NCI-H2227 (cell line): ENCODE measurements at regions not wholly inside any gene's neighbourhood (a gene's known extent, or its start where the extent isn't known, plus 50 kb on each side); places are given as distances from the start of the nearest gene placed in this dataset.

Source experiments
- DNase-seq: peaks from one replicate; lab custom pipeline; 2025; ENCODE audit not compliant: unreplicated experiment; lab: John Stamatoyannopoulos, UW

DNA sequence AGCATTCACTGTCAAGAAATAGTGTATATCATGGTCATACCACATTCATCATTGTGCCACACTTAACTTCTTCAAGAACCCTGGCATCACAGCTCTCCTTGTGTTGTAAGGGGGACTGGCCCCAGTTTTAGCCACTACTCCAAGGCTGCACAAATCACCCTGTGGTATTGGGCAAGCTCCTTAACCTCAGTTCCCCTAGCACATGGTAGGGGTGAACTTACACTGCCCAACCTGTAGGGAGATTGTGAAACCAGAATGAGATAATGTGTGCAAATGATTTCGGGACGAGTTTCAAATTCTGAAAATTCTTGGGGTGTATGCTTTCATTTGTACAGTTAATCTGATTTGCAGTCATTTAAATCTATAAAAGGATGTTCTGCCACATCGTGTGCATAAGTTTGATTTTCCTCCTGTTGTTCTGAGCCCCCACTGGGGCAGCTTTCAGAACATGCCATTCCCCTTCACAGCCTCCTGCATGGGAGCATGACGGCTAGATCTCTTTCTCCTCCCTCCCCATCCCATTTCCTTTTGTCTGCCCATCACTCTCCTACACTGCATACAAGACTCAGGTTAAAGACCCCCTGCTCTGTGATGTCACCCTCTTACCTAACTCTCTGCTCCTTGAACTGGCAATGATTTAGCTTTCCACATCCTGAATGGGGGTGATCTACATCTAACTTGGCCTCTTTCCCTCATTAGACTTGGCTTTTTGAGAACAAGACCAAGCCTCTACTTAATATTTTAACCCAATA lies 290.3 kb downstream of the CHRM3 start:
- DNase-seq = no peak

DNA sequence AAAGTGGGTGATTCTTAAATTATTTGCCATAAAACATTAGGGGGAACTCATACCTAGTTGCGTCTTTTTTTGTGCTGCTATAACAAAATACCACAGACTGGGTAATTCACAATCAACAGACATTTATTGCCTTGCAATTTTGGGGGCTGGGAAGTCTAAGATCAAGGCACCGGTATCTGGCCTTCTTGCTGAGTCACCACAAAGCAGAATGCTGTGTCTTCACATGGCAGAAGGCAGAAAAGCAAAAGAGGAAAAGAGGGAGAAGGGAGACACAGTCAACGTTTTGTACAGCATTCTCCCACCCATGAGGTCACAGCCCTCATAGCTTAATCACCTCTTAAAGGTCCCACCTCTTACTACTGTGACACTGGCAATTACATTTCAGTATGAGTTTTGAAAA lies 291.0 kb downstream of the CHRM3 start:
- DNase-seq = no peak

DNA sequence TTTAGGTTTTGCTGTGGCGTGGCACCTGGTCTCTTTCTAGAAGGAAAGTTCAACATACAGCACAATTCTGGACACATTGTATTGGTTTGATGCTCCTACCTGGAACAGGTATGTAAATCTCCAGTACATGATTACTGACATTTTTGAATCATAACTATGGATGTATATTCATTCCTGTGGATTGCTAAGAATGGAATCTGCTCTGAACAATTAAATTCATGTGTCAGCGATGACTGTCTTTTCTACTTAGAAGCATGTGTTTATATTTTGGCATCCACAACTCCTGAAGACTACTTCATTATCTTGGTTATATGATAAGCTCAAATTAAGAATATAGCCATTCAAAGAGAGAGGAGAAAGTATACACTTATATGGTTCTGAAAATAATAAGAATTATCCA lies 291.8 kb downstream of the CHRM3 start:
- no peak for DNase-seq

DNA sequence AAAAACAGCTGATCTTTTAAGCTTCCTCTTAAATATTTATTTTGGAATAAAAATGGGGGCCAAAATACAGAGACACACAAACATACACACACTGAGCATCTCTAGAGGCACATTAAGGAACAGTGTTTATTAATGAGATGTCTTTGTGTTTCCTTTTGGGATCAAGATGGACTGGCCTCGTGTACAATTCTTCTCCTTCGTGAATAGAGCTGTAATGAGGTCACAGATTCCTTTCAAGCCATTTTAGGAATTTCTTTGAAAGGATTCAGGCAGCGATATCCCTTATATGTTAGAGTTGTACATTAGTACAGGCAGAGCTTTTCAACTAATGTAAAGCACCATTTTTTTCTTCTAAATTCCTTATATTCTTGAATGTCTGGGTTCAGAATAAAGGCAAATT lies 295.7 kb downstream of the CHRM3 start:
- DNase-seq = no peak

DNA sequence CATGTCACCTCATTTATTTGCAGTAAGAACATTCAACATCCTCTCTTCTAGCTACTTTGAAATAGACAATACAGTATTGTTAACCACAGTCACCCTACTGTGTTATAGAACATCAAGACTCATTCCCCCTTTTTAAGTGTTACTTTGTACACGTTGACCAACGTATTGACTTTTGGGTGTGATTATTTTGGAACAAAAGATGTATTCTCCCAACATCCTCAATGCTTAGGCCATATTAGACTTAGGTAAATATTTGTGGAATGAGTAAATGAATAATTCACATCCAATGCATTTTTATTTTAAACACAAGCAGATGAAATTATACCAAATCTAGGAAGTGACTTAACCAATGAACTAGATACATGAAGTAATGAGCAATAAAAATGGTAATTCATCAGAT lies 296.6 kb downstream of the CHRM3 start:
- no peak for DNase-seq

DNA sequence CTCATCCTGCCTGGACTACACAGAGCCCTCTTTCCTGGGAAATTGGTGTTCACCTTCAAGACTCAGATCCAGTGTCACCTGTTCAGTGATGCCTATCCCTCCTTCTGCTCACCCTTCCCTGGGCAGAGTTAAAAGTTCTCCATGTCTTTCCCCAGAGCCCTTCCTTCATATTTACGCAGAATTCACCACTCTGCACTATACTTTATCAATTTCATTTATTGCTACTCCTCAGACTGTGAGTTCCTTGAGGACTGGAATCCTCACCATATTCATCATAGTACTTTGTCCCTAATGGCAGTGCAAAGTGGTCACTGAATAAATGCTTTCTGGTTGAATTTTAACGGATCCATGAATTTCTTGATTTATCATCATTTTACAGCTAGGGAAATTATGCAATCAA lies 300.0 kb downstream of the CHRM3 start:
- no peak for DNase-seq

DNA sequence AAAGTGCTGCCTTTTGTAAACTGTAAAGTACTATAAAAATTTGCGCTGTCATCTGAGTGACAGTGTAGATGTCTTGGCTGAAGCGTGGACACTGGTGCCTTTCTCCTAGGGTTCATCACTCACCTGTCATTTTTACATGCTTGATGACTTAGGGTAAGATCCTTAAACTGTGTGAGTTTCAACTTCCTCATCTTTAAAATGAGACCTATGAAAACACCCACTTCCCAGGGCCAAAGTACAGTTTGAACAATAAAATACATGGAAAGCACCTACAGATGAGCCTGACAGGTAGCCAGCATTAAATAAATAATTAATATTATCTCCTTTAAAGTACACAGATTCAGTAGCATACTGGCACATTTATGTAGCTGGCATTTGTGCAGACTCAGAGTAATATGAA lies 309.9 kb downstream of the CHRM3 start:
- no peak for DNase-seq

DNA sequence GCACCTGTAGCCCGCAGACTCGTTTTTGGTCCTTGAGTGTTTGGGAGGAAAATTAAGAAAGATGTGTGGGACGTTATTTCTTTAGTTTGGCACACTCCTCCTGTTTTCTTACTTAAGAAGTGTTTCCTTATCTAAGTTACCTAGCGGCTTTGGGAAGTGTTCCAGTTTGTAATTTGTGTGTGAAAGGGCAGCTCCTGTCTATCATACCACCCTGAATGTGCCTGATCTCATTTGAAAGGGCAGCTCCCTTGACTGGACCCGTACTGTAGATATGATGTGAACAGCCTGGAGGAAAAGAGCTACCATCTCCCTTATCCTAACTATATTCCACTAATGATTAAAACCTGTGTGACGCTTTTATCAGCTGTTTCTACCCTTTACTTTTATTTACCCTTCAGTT lies 314.3 kb downstream of the CHRM3 start:
- DNase-seq = no peak

DNA sequence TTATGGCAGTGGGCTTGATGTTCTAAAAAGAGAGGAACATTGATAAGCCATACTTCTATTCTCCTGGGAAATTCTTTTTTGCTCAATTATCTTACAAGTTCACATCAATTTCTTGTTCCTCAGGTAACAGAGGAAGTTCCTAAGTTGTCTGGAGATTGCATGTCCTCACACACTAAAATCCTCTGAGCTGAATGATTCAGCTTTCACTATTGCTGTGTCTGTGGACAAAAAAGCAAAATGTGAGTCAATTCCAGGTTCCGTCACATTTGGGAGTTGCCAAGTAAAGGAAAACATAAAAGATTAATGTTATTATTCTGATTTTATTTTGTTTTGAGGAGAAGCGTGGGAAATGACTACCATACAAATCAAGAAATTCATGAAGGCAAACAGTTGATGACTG lies 316.7 kb downstream of the CHRM3 start:
- no peak for DNase-seq

DNA sequence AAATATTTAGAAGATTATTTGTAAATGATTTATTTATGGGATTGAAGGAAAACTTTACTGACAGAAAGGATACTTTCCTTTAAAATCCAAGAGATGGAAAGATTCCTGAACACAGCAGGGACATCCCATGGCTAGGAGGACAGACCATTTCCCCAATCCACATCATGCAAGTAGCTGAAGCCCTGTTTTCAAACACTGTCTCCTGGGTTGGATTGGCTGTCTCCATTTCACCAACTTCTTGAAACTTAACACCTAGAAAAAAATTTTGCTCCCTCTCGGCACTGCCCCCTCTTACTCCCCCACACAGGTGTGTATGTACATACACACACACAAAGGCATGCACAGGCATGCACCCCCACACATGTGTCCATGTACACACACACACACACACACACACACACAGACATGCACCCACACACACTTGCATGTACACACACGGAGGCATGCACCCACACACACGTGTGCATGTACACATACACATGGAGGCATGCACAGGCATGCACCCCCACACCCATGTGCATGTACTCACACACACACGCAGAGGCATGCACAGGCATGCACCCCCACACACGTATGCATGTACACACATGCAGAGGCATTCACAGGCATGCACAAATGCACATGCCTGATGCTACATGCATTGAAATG lies 320.0 kb downstream of the CHRM3 start:
- no peak for DNase-seq

DNA sequence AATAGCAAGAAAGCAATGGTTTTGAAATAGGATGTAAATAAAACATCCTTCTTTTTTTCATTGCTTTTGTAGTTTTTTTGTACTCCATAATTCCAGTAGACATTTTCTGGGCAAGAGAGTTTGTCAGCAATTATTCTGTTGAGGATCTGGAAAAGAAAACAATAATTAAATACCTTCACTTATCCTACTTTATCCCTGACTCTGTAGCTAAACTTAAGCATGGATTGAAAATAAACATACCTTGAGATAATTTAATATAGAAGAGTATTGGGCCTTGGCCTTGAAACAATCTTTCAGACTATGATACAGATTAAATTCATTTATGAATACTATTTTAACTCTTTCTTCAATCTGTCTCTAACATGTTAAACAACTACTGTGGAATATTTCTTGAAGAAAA lies 321.2 kb downstream of the CHRM3 start:
- DNase-seq = no peak

DNA sequence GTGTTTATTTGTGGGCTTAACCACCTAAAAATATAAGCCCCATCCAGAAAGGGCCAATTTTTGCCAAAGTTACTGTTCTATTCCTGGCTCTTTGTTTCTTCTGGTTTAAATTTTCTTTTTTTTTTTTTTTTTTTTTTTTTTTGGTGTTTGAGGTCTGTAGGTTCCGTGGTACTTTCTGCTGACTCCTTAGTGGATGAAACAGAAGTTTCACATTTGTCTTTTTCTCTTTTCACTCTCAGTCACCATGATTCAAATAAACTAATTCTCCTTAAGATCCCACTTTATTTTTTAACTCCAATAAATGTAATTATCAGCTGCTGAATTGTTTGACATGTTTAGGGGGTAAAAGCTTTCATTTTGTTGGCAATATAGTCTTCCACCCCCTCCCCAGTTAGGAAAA lies 322.3 kb downstream of the CHRM3 start:
- no peak for DNase-seq

DNA sequence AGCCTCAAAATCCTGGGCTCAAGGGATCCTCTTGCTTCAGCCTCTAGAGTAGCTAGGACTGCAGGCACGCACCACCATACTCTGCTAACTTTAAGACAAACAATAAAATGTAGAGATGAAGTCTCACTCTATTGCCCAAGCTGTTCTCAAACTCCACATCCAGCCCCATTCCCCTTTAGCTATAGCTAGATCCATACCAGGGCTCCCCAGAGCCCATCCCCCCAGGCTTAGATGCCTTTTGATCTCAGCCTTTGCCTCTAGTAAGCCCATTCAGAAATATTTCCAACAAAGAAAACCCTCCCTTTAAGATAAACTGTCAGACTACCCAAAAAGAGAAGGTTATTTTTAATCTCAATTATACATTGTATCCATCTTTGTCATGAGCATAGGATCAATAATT lies 325.4 kb downstream of the CHRM3 start:
- no peak for DNase-seq

DNA sequence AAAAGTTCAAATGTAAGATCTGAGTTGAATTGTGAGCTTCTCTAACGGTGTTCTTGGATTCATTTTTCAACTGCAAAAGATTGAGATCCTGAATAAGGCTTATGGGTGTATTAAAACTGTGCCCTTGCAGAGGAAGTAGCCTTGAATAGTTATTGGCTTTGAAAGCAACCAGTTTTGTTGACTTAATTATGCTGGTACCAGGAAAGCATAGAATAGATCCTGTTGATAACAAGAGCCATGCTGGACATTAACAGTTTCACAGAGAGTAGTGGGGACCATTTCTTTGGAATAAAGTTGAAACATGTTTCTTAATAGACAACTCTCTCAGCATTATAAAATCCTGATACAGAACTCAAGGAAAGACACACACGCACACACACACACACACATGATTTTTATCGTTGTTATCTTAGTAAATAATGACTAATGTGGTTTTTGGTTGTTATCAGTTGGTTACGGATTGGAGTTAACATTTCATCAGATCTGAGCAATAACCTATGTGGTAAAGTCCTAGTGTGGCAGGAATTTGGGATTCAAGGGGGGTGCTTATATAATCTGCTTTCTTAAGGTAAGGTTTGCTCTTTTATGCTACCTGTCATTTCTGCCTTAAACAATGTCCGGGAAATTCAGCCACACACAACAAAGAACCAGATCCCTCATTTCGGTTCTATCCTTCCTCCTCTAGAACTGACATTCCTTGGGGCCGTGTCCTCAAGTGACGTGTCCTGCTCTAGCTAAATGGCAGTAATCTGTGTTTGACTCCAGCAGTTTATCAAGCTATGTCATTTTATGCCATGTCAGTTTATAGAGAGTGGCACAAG lies 330.9 kb downstream of the CHRM3 start:
- no peak for DNase-seq

DNA sequence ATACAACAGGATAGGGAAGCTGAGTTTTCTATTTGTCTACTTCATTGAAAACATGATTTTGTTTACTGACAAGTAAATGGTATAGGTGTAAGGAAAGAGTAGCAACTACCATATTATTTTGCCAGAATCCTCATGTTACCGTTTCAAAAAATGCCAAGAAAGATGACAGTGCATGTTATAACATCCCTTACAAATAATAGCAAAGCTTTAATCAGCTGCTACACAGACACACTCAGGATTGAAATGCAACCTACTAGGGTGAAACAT lies 331.5 kb downstream of the CHRM3 start:
- no peak for DNase-seq

DNA sequence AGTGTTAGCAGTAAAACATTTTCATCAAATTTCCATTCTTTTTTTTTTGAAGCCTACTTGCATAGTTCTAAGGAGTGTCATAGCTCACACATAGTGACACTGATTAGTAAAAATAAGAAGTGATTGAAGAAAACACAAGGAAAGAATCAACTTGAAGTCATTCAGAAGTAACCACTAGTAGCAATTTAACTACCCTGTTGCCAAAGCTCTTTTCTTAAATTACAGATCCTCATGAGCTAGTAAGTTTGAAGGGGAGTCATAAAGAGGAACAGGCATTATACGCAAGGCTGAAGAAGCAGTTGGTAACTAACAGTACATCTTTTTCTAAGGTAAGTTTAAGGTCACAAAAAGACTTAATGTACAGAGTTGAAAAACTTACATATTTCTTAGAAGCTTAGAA lies 332.2 kb downstream of the CHRM3 start:
- no peak for DNase-seq

DNA sequence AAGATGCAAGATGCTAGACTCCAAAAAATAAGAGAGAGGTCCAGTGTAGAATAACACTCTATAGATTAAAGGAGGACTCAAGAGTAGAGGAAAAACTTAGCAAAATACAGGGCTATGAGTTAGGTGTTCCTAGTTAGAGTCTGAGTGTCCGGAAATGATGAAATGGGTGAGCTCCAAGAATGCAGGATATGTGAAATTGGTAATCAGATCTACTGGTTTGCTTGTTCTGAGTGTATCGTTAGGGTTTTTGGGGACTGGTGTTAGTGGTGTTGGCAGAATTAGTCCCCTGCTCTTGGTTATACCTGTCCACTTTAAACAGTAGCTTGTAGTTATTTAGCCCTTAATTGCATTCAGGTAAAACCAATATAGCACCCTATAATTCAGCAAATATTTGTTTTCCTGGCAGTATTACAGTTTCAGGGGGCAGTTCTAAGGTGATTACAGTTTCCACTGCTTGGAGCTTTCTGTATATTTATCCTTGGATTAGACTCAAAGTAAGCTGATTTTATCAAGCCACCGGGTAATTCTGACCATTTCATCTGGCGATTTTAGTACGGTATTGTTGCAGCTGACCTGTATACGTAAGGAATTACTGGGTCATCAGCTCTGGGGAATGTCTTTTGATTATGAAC lies 332.7 kb downstream of the CHRM3 start:
- no peak for DNase-seq

DNA sequence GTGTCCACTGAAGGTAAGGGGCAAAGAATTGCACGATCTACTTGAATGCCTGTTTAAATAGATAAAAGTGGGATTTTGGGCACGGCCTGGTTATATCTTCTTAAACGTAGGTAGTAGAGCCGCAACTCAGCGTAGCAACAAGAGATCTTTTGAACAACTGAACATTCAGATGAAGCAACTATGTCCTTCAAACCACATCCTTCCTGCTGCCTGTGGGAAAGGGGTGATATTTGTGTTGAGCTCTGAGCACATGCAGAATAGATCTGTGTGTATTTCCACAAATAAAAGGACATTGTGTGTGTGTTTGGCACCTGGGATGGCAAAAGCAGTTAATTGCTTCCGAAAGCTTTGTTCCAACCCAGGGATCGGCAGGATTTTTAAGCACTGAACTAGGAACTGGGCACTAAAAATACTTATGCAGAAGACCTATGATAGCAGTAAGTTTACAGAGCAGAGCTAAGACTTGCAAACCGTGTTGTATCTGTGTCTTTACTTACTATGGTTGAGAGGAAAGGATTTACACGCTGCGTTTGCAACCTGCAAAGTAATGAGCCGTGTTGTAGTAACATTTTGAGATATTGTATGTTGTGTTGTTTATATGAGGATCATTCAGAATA lies 333.4 kb downstream of the CHRM3 start:
- no peak for DNase-seq

DNA sequence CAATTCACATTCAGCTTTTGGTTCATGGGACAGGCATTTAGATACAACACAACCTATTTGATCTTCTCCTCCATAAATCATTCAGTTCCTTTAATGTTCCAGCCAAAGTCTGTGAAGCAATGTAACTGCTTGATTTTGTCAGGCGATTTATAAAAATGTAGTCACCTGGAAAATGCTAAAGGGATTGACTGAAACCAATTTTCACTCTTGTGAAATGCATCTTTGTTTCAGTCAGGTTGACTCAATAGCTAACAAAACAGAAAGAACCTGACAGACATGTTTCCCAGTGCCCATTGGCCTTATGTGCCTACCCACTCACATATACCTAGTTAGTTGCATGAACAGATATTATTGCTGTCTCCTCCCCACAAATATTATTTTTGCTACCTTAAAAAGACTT lies 335.7 kb downstream of the CHRM3 start:
- DNase-seq = no peak

DNA sequence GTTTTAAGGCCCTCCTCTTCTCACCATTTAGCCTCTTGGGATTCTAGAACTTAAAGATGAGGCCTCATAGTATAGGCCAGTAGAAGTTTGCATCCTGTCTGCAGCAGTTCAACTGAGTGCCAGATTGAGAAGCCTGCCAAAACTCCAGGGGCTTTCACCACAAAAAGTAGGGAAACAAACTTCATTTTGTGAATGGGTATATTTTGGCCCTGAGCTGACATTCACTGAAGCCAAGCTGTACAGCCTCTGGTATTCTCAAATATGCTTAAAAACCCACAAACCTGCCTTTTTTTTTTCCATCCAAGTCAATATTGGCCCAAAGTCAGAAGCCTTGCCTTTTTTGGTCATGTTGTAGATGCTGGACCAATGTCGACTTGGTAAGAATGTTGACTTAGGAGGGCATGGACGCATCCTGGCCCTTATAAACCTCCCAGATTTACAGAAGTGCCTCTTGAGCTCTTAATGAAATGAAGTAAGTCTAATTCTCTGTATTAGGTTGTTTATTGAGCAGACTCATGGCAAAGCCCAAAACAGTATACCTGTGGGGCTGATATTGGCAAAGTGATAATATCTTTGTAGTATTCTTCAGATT lies 337.5 kb downstream of the CHRM3 start:
- no peak for DNase-seq

DNA sequence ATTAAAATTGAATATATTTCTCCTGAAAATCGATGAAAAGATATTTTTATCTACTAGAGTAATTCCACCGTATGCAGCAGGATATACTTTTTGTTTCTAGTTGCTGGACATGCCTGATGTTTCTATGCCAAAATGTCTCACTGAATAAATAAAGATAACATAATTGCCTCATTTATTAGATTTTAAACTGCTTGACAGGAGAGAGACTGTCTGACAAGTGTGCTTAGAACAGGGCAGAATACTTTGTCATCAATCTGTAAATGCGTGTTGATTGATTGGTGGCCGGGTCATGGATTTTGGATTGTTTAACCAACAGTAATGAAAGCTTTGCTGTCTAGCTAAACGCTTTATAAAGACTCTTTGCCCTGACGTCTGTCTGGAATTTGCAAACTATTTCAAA lies 339.0 kb downstream of the CHRM3 start:
- no peak for DNase-seq
